ENCODE measurements at regions not wholly inside any gene's neighbourhood (a gene's known extent, or its start where the extent isn't known, plus 50 kb on each side); places are given as distances from the start of the nearest gene placed in this dataset.

- H3K36me3 ChIP-seq (ENCODE audit: insufficient read depth, low read length): no peaks in the 10 kb centered on the region
- H3K4me1 ChIP-seq (ENCODE audit: control insufficient read depth, insufficient read depth, low read length): no peaks in the 10 kb centered on the region
- no peaks in the 10 kb centered on the region for H3K27me3 ChIP-seq (ENCODE audit: control insufficient read depth, insufficient read depth, low read length)
- H3K4me2 ChIP-seq (ENCODE audit: low read length): no peak overlapping the region
- H3K4me3 ChIP-seq (ENCODE audit: low read length): no peak overlapping the region
- H3K9ac ChIP-seq (ENCODE audit: low read depth, low read length): no peak overlapping the region
- no peaks in the 10 kb centered on the region for H3K9me3 ChIP-seq (replicated peaks; ENCODE audit: low read length)
Measured at GRCh38 chr1:42004860-42005259, 86.1 kb upstream of the HIVEP3 start.

- Histone ChIP-seq H3K9me3 (replicated peaks; ENCODE audit: low read length) (no peaks in the 10 kb centered on the region), H3K9ac (ENCODE audit: low read depth, low read length) (no peak overlapping the region), H3K36me3 (ENCODE audit: insufficient read depth, low read length) (no peaks in the 10 kb centered on the region), H3K4me3 (ENCODE audit: low read length) (no peak overlapping the region), H3K27me3 (ENCODE audit: control insufficient read depth, insufficient read depth, low read length) (no peaks in the 10 kb centered on the region), H3K4me1 (ENCODE audit: control insufficient read depth, insufficient read depth, low read length) (no peaks in the 10 kb centered on the region), H3K4me2 (ENCODE audit: low read length) (no peak overlapping the region)
Measured at GRCh38 chr1:42004322-42004721, 85.6 kb upstream of the HIVEP3 start.

GRCh38 chr1:42003433-42003832 is 84.7 kb upstream of the HIVEP3 start:
- Histone ChIP-seq H3K9me3 (replicated peaks; ENCODE audit: low read length) (no peaks in the 10 kb centered on the region), H3K36me3 (ENCODE audit: insufficient read depth, low read length) (no peaks in the 10 kb centered on the region), H3K4me2 (ENCODE audit: low read length) (no peak overlapping the region), H3K4me1 (ENCODE audit: control insufficient read depth, insufficient read depth, low read length) (no peaks in the 10 kb centered on the region), H3K9ac (ENCODE audit: low read depth, low read length) (no peak overlapping the region), H3K27me3 (ENCODE audit: control insufficient read depth, insufficient read depth, low read length) (no peaks in the 10 kb centered on the region), H3K4me3 (ENCODE audit: low read length) (no peak overlapping the region)

- no peak overlapping the region for H3K4me2 ChIP-seq (ENCODE audit: low read length)
- no peaks in the 10 kb centered on the region for H3K4me1 ChIP-seq (ENCODE audit: control insufficient read depth, insufficient read depth, low read length)
- no peaks in the 10 kb centered on the region for H3K36me3 ChIP-seq (ENCODE audit: insufficient read depth, low read length)
- no peaks in the 10 kb centered on the region for H3K27me3 ChIP-seq (ENCODE audit: control insufficient read depth, insufficient read depth, low read length)
- no peaks in the 10 kb centered on the region for H3K9me3 ChIP-seq (replicated peaks; ENCODE audit: low read length)
- H3K4me3 ChIP-seq (ENCODE audit: low read length): no peak overlapping the region
- H3K9ac ChIP-seq (ENCODE audit: low read depth, low read length): no peak overlapping the region
Measured at GRCh38 chr1:42002220-42002619, 83.5 kb upstream of the HIVEP3 start.

GRCh38 chr1:42000766-42001165 is 82.0 kb upstream of the HIVEP3 start:
- no peaks in the 10 kb centered on the region for H3K27me3 ChIP-seq (ENCODE audit: control insufficient read depth, insufficient read depth, low read length)
- no peaks in the 10 kb centered on the region for H3K36me3 ChIP-seq (ENCODE audit: insufficient read depth, low read length)
- H3K4me1 ChIP-seq (ENCODE audit: control insufficient read depth, insufficient read depth, low read length): no peaks in the 10 kb centered on the region
- H3K4me3 ChIP-seq (ENCODE audit: low read length): no peak overlapping the region
- H3K9ac ChIP-seq (ENCODE audit: low read depth, low read length): no peak overlapping the region
- no peak overlapping the region for H3K4me2 ChIP-seq (ENCODE audit: low read length)
- no peaks in the 10 kb centered on the region for H3K9me3 ChIP-seq (replicated peaks; ENCODE audit: low read length)

- no peak overlapping the region for H3K4me3 ChIP-seq (ENCODE audit: low read length)
Measured at GRCh38 chr1:41999884-42000283, 81.2 kb upstream of the HIVEP3 start.

GRCh38 chr1:41998250-41998649 is 79.5 kb upstream of the HIVEP3 start:
- Histone ChIP-seq H3K4me3 (ENCODE audit: low read length) (no peak overlapping the region), H3K4me2 (ENCODE audit: low read length) (no peak overlapping the region), H3K36me3 (ENCODE audit: insufficient read depth, low read length) (no peaks in the 10 kb centered on the region), H3K9me3 (replicated peaks; ENCODE audit: low read length) (no peaks in the 10 kb centered on the region), H3K4me1 (ENCODE audit: control insufficient read depth, insufficient read depth, low read length) (no peaks in the 10 kb centered on the region), H3K27me3 (ENCODE audit: control insufficient read depth, insufficient read depth, low read length) (no peaks in the 10 kb centered on the region), H3K9ac (ENCODE audit: low read depth, low read length) (no peak overlapping the region)

More at GRCh38 chr1:41999884-42000283, 81.2 kb upstream of the HIVEP3 start:
- no peaks in the 10 kb centered on the region for H3K9me3 ChIP-seq (replicated peaks; ENCODE audit: low read length)
- H3K36me3 ChIP-seq (ENCODE audit: insufficient read depth, low read length): no peaks in the 10 kb centered on the region
- H3K9ac ChIP-seq (ENCODE audit: low read depth, low read length): no peak overlapping the region
- no peak overlapping the region for H3K4me2 ChIP-seq (ENCODE audit: low read length)
- H3K27me3 ChIP-seq (ENCODE audit: control insufficient read depth, insufficient read depth, low read length): no peaks in the 10 kb centered on the region
- no peaks in the 10 kb centered on the region for H3K4me1 ChIP-seq (ENCODE audit: control insufficient read depth, insufficient read depth, low read length)

- no peak overlapping the region for H3K4me3 ChIP-seq (ENCODE audit: low read length)
- no peak overlapping the region for H3K4me2 ChIP-seq (ENCODE audit: low read length)
- no peak overlapping the region for H3K9ac ChIP-seq (ENCODE audit: low read depth, low read length)
- no peaks in the 10 kb centered on the region for H3K27me3 ChIP-seq (ENCODE audit: control insufficient read depth, insufficient read depth, low read length)
- H3K9me3 ChIP-seq (replicated peaks; ENCODE audit: low read length): no peaks in the 10 kb centered on the region
- H3K36me3 ChIP-seq (ENCODE audit: insufficient read depth, low read length): no peaks in the 10 kb centered on the region
- H3K4me1 ChIP-seq (ENCODE audit: control insufficient read depth, insufficient read depth, low read length): no peaks in the 10 kb centered on the region
Measured at GRCh38 chr1:41997153-41997552, 78.4 kb upstream of the HIVEP3 start.

GRCh38 chr1:41995441-41996130 is 76.9 kb upstream of the HIVEP3 start:
- Histone ChIP-seq H3K27me3 (ENCODE audit: control insufficient read depth, insufficient read depth, low read length) (no peaks in the 10 kb centered on the region), H3K4me3 (ENCODE audit: low read length) (no peak overlapping the region), H3K36me3 (ENCODE audit: insufficient read depth, low read length) (no peaks in the 10 kb centered on the region), H3K4me2 (ENCODE audit: low read length) (no peak overlapping the region), H3K4me1 (ENCODE audit: control insufficient read depth, insufficient read depth, low read length) (no peaks in the 10 kb centered on the region), H3K9ac (ENCODE audit: low read depth, low read length) (no peak overlapping the region), H3K9me3 (replicated peaks; ENCODE audit: low read length) (no peaks in the 10 kb centered on the region)

- Histone ChIP-seq H3K9ac (ENCODE audit: low read depth, low read length) (no peak overlapping the region), H3K4me3 (ENCODE audit: low read length) (no peak overlapping the region), H3K9me3 (replicated peaks; ENCODE audit: low read length) (no peaks in the 10 kb centered on the region), H3K36me3 (ENCODE audit: insufficient read depth, low read length) (no peaks in the 10 kb centered on the region), H3K4me2 (ENCODE audit: low read length) (no peak overlapping the region), H3K4me1 (ENCODE audit: control insufficient read depth, insufficient read depth, low read length) (no peaks in the 10 kb centered on the region), H3K27me3 (ENCODE audit: control insufficient read depth, insufficient read depth, low read length) (no peaks in the 10 kb centered on the region)
Measured at GRCh38 chr1:41994195-41994894, 75.6 kb upstream of the HIVEP3 start.

GRCh38 chr1:41983451-41983850 is 64.7 kb upstream of the HIVEP3 start:
- Histone ChIP-seq H3K4me2 (ENCODE audit: low read length) (no peak overlapping the region), H3K36me3 (ENCODE audit: insufficient read depth, low read length) (no peaks in the 10 kb centered on the region), H3K9ac (ENCODE audit: low read depth, low read length) (no peak overlapping the region), H3K27me3 (ENCODE audit: control insufficient read depth, insufficient read depth, low read length) (no peaks in the 10 kb centered on the region), H3K9me3 (replicated peaks; ENCODE audit: low read length) (no peaks in the 10 kb centered on the region), H3K4me1 (ENCODE audit: control insufficient read depth, insufficient read depth, low read length) (no peaks in the 10 kb centered on the region), H3K4me3 (ENCODE audit: low read length) (no peak overlapping the region)

GRCh38 chr1:41981796-41982195 is 63.1 kb upstream of the HIVEP3 start:
- Histone ChIP-seq H3K4me1 (ENCODE audit: control insufficient read depth, insufficient read depth, low read length) (no peaks in the 10 kb centered on the region), H3K27me3 (ENCODE audit: control insufficient read depth, insufficient read depth, low read length) (no peaks in the 10 kb centered on the region), H3K9me3 (replicated peaks; ENCODE audit: low read length) (no peaks in the 10 kb centered on the region), H3K9ac (ENCODE audit: low read depth, low read length) (no peak overlapping the region), H3K36me3 (ENCODE audit: insufficient read depth, low read length) (no peaks in the 10 kb centered on the region), H3K4me3 (ENCODE audit: low read length) (no peak overlapping the region), H3K4me2 (ENCODE audit: low read length) (no peak overlapping the region)
